ENCODE measurements at regions not wholly inside any gene's neighbourhood (a gene's known extent, or its start where the extent isn't known, plus 50 kb on each side); places are given as distances from the start of the nearest gene placed in this dataset.

GRCh38 chr4:147362938-147363337, 118.0 kb upstream of the EDNRA start:
- TF ChIP-seq, protein P1, sequence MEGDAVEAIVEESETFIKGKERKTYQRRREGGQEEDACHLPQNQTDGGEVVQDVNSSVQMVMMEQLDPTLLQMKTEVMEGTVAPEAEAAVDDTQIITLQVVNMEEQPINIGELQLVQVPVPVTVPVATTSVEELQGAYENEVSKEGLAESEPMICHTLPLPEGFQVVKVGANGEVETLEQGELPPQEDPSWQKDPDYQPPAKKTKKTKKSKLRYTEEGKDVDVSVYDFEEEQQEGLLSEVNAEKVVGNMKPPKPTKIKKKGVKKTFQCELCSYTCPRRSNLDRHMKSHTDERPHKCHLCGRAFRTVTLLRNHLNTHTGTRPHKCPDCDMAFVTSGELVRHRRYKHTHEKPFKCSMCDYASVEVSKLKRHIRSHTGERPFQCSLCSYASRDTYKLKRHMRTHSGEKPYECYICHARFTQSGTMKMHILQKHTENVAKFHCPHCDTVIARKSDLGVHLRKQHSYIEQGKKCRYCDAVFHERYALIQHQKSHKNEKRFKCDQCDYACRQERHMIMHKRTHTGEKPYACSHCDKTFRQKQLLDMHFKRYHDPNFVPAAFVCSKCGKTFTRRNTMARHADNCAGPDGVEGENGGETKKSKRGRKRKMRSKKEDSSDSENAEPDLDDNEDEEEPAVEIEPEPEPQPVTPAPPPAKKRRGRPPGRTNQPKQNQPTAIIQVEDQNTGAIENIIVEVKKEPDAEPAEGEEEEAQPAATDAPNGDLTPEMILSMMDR (conservative IDR thresholded peaks at IDR 0.05), result no peak
- no peak for TF ChIP-seq ZFX (IDR thresholded peaks at IDR 0.05)
